AG04450 (cell line): ENCODE measurements at regions not wholly inside any gene's neighbourhood (a gene's known extent, or its start where the extent isn't known, plus 50 kb on each side); places are given as distances from the start of the nearest gene placed in this dataset.

ENCODE experiments used
- CTCF ChIA-PET: fragments of 300-600, 350-600 bp; formaldehyde crosslinking; extraction: SDS; loops from one replicate; lab custom pipeline; 2022; ENCODE audit warnings: antibody characterized with exemption, inconsistent platforms; lab: Charles Lee
- POLR2A ChIA-PET: fragments of 350-600 bp; formaldehyde crosslinking; extraction: SDS; loops from one replicate; lab custom pipeline; 2021; ENCODE audit warnings: antibody characterized with exemption, inconsistent platforms; lab: Yijun Ruan, JAX
- DNase-seq: peaks from one replicate; pipeline ENCODE4 v3.0.0-alpha.2; 2011; ENCODE audit warnings: low read depth, low spot score
- H3K27ac ChIP-seq: one replicate; pipeline ENCODE4 v1.5.1; 2012; ENCODE audit warnings: low read depth, low read length, control low read depth
- H3K27me3 ChIP-seq: one replicate; pipeline ENCODE4 v1.6.0; 2012; ENCODE audit warnings: low read length; ENCODE audit not compliant: control insufficient read depth, insufficient read depth
- H3K4me3 ChIP-seq: 2 replicates; pipeline ENCODE4 v1.5.1; 2011; ENCODE audit warnings: mild to moderate bottlenecking, low read depth, low read length, control low read depth
- H3K9me3 ChIP-seq: 2 replicates; pipeline ENCODE4 v1.5.1; 2012; ENCODE audit warnings: low read length; ENCODE audit not compliant: control insufficient read depth, insufficient read depth
- CTCF ChIP-seq: IDR thresholded peaks from 2 replicates; pipeline ENCODE4 v1.5.1; 2011; ENCODE audit warnings: low read depth, low read length, control low read depth, inconsistent platforms

- Histone ChIP-seq H3K27ac (no peak overlapping the region), H3K9me3 (no peaks in the 10 kb centered on the region), H3K4me3 (no peak overlapping the region), H3K27me3 (no peaks in the 10 kb centered on the region)
- TF ChIP-seq CTCF, result no peak
- CTCF ChIA-PET, result interaction anchor here (0.6 kb wide), 1 partner anchor 279 kb away, joined by 5 read pairs; no protein-coding TSS in a partner anchor
- POLR2A ChIA-PET, result interaction anchor here (0.9 kb wide), 1 partner anchor 58 kb away, joined by 3 read pairs; no protein-coding TSS in a partner anchor
- DNase-seq, result peak; percentile 15
Measured at GRCh38 chr2:39933196-39933595, 154.1 kb upstream of the THUMPD2 start.

GRCh38 chr2:39932198-39932597, 153.1 kb upstream of the THUMPD2 start:
- Histone ChIP-seq H3K27ac (no peak overlapping the region), H3K9me3 (no peaks in the 10 kb centered on the region), H3K4me3 (no peak overlapping the region), H3K27me3 (no peaks in the 10 kb centered on the region)
- CTCF ChIA-PET, result no interaction called here
- DNase-seq, result no peak
- POLR2A ChIA-PET, result no interaction called here
- TF ChIP-seq CTCF, result no peak

DNA sequence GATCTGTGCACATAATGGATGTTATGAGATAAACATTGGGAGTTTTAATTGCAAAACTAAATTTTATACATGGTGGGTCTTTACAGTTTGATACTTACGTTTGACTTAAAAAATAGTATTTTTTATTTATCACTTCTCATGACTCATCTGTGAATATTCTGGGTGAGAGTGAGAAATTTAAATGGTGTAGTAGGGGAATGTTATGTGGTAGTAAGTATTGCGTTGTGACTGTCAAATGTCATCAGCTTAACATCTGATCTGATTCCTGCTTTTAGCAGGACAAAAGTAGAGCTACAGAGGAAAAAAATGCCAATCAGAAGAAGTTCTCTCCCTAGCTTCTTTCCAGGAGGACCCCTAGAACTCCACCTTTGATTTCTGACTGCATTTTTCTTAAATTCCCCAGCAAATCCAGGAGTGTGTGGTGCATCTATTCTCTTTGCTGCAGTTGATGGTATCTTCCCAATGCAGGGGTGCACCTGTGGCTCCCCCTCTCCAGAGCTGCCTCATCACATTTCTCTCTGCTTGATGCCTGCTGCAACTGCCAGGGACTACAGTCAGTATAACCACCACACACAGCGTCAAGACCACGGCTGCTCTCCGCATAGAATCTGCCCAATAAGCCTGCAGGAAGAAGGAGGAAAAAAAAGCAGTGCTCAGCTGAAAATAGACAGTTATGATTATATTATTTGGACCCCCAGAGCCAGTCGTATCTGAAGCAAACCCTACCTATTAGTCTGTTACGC, 151.3 kb upstream of the THUMPD2 start:
- H3K9me3 ChIP-seq, result no peaks in the 10 kb centered on the region
- no peak overlapping the region for H3K27ac ChIP-seq
- no peak overlapping the region for H3K4me3 ChIP-seq
- no peaks in the 10 kb centered on the region for H3K27me3 ChIP-seq
- ChIA-PET CTCF (no interaction called here), POLR2A (no interaction called here)
- no peak for TF ChIP-seq CTCF
- DNase-seq, result no peak

DNA sequence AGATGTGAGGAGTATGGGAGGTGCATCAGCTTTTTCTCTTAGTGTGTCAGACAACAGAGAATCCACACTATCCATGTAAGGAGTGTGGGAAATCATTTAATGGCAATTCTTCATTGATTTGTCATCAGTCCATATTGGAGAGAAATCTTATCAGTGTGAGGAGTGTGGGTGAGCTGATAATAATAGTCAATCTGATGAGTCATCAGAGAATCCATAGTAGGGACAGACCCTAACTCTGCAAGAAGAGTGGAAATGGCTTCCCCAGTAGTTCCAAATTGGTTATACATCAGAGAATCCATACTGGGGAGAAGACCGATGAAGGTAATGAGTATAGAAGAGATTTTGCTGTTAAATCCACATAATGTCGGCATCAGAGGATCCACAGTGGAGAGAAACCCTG, 150.5 kb upstream of the THUMPD2 start:
- CTCF ChIA-PET, result no interaction called here
- POLR2A ChIA-PET, result no interaction called here
- no peak for TF ChIP-seq CTCF
- Histone ChIP-seq H3K27me3 (no peaks in the 10 kb centered on the region), H3K9me3 (no peaks in the 10 kb centered on the region), H3K4me3 (no peak overlapping the region), H3K27ac (no peak overlapping the region)
- no peak for DNase-seq

- ChIA-PET CTCF (no interaction called here), POLR2A (no interaction called here)
- no peaks in the 10 kb centered on the region; the same call in 1 of the 2 replicates for H3K9me3 ChIP-seq
- TF ChIP-seq CTCF, result no peak
- no peak for DNase-seq
- no peak overlapping the region for H3K27ac ChIP-seq
- no peaks in the 10 kb centered on the region for H3K27me3 ChIP-seq
- no peak overlapping the region for H3K4me3 ChIP-seq
Measured at GRCh38 chr2:39925312-39925711, 146.3 kb upstream of the THUMPD2 start.
